Prostate gland (tissue), 2 donors: ENCODE measurements at regions not wholly inside any gene's neighbourhood (a gene's known extent, or its start where the extent isn't known, plus 50 kb on each side); places are given as distances from the start of the nearest gene placed in this dataset.

ENCODE experiments used
- DNase-seq: peaks from one replicate; pipeline ENCODE4 v3.0.0-alpha.2; 2019; ENCODE audit warnings: low spot score
- H3K27ac ChIP-seq, 2 donors: fragments of 200-600 bp; sonication (generic); 2 replicates each; pipeline ENCODE4 v1.5.1; 2017 to 2019
- H3K27me3 ChIP-seq: fragments of 200-600 bp; sonication (generic); replicated peaks from 2 replicates; pipeline ENCODE4 v1.5.1; 2019; ENCODE audit not compliant: insufficient read depth
- H3K36me3 ChIP-seq, 2 donors: fragments of 200-600 bp; sonication (generic); 1 replicate in 1 of 2; 2 replicates in 1 of 2; pipeline versions ENCODE4 v1.5.1 to v1.8.1; 2017 to 2019
- H3K4me1 ChIP-seq: fragments of 200-600 bp; sonication (generic); replicated peaks from 2 replicates; pipeline ENCODE4 v1.5.1; 2019
- H3K4me3 ChIP-seq, 2 donors: fragments of 200-600 bp; sonication (generic); 2 replicates each; pipeline ENCODE4 v1.5.1; 2017 to 2019
- H3K9me3 ChIP-seq: fragments of 200-600 bp; sonication (generic); 2 replicates; pipeline ENCODE4 v1.5.1; 2017
- POLR2A ChIP-seq: fragments of 450-650 bp; IDR thresholded peaks from one replicate; pipeline ENCODE4 v1.6.1; 2016; ENCODE audit warnings: antibody characterized with exemption, mild to moderate bottlenecking
- POLR2AphosphoS5 ChIP-seq: sonication (generic); formaldehyde crosslinking; IDR thresholded peaks from one replicate; pipeline ENCODE4 v1.6.1; 2017; ENCODE audit warnings: antibody characterized with exemption
- WGBS: methylation state at CpG from one replicate; pipeline ENCODE4 v1.1.5; 2018; 5-methylcytosine and 5-hydroxymethylcytosine counted together
- intact Hi-C: fragments of 100-400 bp; cut with DNase I; formaldehyde crosslinking; loops from one replicate; pipeline ENCODE4 v1.14.2; 2022
- TF ChIP-seq, protein P1 (sequence below), 4 experiments: fragments of 200-600 bp in 2 of 4; fragments of 450-650 bp in 2 of 4; sonication (generic) in 2 of 4; IDR thresholded peaks; 1 replicate in 3 of 4; 2 replicates in 1 of 4; pipeline ENCODE4 v1.5.1; 2016 to 2019; ENCODE audit warnings: antibody characterized with exemption in 4 of 4, mild to moderate bottlenecking in 2 of 4, moderate library complexity in 2 of 4

DNA sequence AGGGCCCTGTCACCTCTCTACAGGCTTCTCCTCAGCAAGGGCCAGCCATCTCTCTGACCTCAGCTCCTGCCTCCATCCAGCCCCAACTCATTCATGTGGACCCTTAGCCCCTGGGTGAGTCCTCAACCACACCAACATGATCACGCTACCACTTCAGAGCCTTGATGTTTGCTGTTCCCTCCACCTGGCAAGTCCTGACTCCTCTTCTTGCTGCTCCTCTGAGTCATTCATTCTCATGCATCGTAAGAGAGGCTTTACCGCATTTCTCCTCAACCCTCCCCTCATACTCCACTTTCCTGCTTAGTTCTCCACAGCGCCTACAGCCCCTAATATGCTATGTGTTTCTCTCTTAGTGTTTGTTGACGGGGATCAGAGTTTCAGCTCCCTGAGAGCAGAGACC lies 99.9 kb downstream of the C17orf67 start:
- no peak for DNase-seq
- Histone ChIP-seq H3K4me1 (no peaks in the 10 kb centered on the region), H3K27me3 (no peaks in the 10 kb centered on the region), H3K27ac (no peak overlapping the region), H3K9me3 (no peaks in the 10 kb centered on the region), H3K36me3 (no peaks in the 10 kb centered on the region), H3K4me3 (no peak overlapping the region)
- intact Hi-C loops = no loop called here
- 94% methylated on average over 5 of the region's 5 CpGs for WGBS
- no peak for TF ChIP-seq POLR2AphosphoS5
- no peak for TF ChIP-seq POLR2A
- TF ChIP-seq, protein P1, sequence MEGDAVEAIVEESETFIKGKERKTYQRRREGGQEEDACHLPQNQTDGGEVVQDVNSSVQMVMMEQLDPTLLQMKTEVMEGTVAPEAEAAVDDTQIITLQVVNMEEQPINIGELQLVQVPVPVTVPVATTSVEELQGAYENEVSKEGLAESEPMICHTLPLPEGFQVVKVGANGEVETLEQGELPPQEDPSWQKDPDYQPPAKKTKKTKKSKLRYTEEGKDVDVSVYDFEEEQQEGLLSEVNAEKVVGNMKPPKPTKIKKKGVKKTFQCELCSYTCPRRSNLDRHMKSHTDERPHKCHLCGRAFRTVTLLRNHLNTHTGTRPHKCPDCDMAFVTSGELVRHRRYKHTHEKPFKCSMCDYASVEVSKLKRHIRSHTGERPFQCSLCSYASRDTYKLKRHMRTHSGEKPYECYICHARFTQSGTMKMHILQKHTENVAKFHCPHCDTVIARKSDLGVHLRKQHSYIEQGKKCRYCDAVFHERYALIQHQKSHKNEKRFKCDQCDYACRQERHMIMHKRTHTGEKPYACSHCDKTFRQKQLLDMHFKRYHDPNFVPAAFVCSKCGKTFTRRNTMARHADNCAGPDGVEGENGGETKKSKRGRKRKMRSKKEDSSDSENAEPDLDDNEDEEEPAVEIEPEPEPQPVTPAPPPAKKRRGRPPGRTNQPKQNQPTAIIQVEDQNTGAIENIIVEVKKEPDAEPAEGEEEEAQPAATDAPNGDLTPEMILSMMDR (IDR thresholded peaks at IDR 0.05) = no peak

DNA sequence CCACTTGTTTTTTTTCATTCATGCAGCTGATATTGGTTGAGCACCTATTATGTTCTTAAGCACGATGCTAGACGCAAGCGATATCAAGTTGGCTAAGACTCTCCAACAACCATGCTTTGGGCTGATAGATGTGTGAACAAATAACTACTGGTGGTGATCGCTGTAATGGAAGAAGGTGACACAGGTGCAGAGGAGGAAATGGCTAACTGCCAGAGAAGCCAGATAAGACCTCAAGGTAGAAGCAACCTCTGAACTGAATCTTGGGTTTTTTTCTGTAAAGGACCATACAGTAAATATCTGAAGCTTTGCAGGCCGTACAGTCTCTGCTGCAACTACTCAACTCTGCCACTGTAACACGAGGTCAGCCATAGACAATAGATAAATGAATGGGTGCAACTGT lies 97.9 kb downstream of the C17orf67 start:
- no peak for TF ChIP-seq POLR2A
- no peak for TF ChIP-seq POLR2AphosphoS5
- no peak overlapping the region for H3K4me3 ChIP-seq
- H3K9me3 ChIP-seq = no peaks in the 10 kb centered on the region
- no peaks in the 10 kb centered on the region for H3K36me3 ChIP-seq
- no peaks in the 10 kb centered on the region for H3K27me3 ChIP-seq
- no peak overlapping the region for H3K27ac ChIP-seq
- no peak for DNase-seq
- intact Hi-C loops = no loop called here
- no peaks in the 10 kb centered on the region for H3K4me1 ChIP-seq
- WGBS = 94% methylated on average over 6 of the region's 6 CpGs

DNA sequence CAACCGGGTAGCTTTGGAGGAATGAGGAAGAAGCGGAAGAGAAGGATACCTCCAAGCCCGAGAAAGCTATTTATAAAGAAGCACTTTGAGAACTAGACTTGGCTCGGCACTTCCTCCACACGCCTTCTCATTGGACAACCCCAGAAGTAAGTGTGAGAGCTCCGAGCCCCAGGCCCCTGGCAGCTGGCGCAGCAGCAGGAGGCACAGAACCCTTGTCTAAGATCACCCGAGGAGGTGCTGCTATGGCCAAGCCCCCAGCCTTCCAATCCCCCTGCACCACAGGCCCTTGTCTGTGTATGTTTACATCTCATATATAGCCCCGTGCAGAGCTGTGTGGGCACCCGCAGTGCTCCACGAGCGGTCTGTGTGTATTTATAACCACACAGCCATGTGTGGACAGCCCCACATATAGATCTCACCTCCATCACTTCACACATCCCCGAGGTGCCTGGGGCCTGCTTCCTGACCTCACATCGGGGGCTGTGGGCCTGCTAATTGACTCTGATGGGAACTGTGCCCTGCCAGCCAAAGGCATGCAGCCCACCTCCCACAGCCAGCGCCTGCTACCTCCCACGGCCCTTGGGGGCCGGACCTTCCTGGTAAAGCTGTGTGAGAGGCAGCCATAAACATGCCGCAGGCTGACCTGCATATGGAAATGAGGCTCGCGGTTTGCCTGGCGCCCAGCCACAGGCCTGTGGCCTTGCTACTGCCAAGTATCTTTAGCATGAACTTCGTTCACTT lies 96.1 kb downstream of the C17orf67 start:
- Histone ChIP-seq H3K9me3 (no peaks in the 10 kb centered on the region), H3K36me3 (no peaks in the 10 kb centered on the region), H3K27me3 (no peaks in the 10 kb centered on the region), H3K4me1 (no peaks in the 10 kb centered on the region), H3K27ac (no peak overlapping the region), H3K4me3 (no peak overlapping the region)
- 63% methylated on average over 22 of the region's 22 CpGs for whole genome bisulfite sequencing
- no peak for DNase-seq
- intact Hi-C loops = no loop called here
- TF ChIP-seq, protein P1 (IDR thresholded peaks at IDR 0.05) = no peak
- TF ChIP-seq POLR2AphosphoS5 = no peak
- no peak for TF ChIP-seq POLR2A

DNA sequence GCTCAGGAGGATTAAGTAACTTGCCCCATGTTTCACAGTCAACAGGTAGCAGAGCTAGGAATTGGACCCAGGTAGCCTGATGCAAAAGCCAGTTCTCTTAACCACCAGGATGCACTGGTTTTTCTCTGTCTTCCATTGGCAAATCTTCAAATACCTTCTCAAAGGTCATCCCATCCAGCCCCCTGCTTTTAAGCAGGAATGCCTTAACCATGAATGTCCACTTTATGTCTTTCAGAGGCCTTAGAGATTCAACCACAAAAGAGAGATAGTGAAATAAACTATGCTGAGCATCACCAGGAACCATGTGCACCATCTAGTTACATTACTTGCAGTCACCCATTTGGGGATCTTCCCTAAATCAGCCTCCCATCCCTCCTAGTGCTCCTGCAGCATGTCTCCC lies 94.3 kb downstream of the C17orf67 start:
- intact Hi-C loops = no loop called here
- Histone ChIP-seq H3K4me1 (no peaks in the 10 kb centered on the region), H3K27ac (no peak overlapping the region), H3K27me3 (no peaks in the 10 kb centered on the region), H3K9me3 (no peaks in the 10 kb centered on the region), H3K36me3 (no peaks in the 10 kb centered on the region), H3K4me3 (no peak overlapping the region)
- DNase-seq = no peak
- TF ChIP-seq POLR2A (no peak), POLR2AphosphoS5 (no peak)
- TF ChIP-seq, protein P1 (IDR thresholded peaks at IDR 0.05) = no peak

DNA sequence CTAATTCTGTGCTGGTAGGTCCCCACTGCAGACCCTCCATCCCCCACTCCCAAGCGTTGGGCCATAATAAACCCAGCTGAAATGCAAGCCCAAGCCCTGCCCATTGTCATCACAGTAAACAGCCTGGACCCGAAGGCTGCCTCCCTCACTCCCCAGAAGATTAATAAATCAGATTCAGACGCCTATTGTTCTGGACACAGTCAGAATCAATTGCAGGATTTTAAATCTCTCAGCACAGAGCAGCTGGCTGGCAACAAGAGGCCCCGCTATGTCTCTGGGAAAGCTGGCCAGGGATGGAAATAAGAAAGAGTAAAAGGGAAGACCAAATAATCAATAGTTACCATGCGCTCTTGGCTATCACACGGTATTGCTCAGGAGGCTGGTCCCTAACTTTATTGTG lies 93.9 kb downstream of the C17orf67 start:
- H3K9me3 ChIP-seq = no peaks in the 10 kb centered on the region

More for the DNA sequence above, 93.9 kb downstream of the C17orf67 start:
- no peak for DNase-seq
- H3K4me3 ChIP-seq = no peak overlapping the region
- no peaks in the 10 kb centered on the region for H3K36me3 ChIP-seq
- intact Hi-C loops = no loop called here
- H3K4me1 ChIP-seq = no peaks in the 10 kb centered on the region
- TF ChIP-seq POLR2A (no peak), POLR2AphosphoS5 (no peak)
- TF ChIP-seq, protein P1 (IDR thresholded peaks at IDR 0.05) = no peak
- H3K27ac ChIP-seq = no peak overlapping the region
- WGBS = 49% methylated on average over 6 of the region's 6 CpGs
- H3K27me3 ChIP-seq = no peaks in the 10 kb centered on the region
